PC-3 (cell line): ENCODE measurements at regions not wholly inside any gene's neighbourhood (a gene's known extent, or its start where the extent isn't known, plus 50 kb on each side); places are given as distances from the start of the nearest gene placed in this dataset.

ENCODE experiments used
- EZH2 ChIP-seq: fragments of 300-600 bp; sonication (generic); IDR thresholded peaks from one replicate; pipeline ENCODE4 v1.6.1; 2017; ENCODE audit warnings: antibody characterized with exemption, mild to moderate bottlenecking, low read length; ENCODE audit not compliant: unreplicated experiment
- TF ChIP-seq, protein P1 (sequence below): fragments of 300-600 bp; sonication (generic); conservative IDR thresholded peaks from 2 replicates; pipeline ENCODE4 v1.5.1; 2017; ENCODE audit warnings: antibody characterized with exemption, low read depth, mild to moderate bottlenecking, low read length

DNA sequence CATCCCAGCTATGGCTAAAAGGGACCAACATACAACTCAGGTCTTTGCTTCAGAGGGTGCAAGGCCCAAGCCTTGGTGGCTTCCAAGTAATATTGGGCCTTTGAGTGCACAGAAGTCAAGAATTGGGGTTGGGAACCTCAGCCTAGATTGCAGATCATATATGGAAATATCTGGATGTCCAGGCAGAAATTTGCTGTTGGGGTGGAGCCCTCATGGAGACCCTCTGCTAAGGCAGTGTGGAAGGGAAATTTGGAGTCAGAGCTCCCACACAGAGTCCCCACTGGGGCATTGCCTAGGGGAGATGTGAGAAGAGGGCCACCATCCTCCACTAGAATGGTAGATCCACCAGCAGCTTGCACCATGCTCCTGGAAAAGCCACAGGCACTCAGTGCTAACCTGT lies 123.5 kb downstream of the PRL start:
- TF ChIP-seq, protein P1, sequence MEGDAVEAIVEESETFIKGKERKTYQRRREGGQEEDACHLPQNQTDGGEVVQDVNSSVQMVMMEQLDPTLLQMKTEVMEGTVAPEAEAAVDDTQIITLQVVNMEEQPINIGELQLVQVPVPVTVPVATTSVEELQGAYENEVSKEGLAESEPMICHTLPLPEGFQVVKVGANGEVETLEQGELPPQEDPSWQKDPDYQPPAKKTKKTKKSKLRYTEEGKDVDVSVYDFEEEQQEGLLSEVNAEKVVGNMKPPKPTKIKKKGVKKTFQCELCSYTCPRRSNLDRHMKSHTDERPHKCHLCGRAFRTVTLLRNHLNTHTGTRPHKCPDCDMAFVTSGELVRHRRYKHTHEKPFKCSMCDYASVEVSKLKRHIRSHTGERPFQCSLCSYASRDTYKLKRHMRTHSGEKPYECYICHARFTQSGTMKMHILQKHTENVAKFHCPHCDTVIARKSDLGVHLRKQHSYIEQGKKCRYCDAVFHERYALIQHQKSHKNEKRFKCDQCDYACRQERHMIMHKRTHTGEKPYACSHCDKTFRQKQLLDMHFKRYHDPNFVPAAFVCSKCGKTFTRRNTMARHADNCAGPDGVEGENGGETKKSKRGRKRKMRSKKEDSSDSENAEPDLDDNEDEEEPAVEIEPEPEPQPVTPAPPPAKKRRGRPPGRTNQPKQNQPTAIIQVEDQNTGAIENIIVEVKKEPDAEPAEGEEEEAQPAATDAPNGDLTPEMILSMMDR, result no peak
- TF ChIP-seq EZH2, result no peak
